GM10248 (cell line): ENCODE measurements at regions not wholly inside any gene's neighbourhood (a gene's known extent, or its start where the extent isn't known, plus 50 kb on each side); places are given as distances from the start of the nearest gene placed in this dataset.

Experiments
- CTCF ChIA-PET: fragments of 300-600 bp; sonication (Branson Sonifier 250); formaldehyde crosslinking; extraction: SDS; loops from one replicate; lab custom pipeline; 2021; ENCODE audit warnings: antibody characterized with exemption; lab: Yijun Ruan, JAX
- POLR2A ChIA-PET: fragments of 350-650 bp; sonication (Branson Sonifier 250); formaldehyde crosslinking; extraction: SDS; loops from one replicate; lab custom pipeline; 2020; ENCODE audit warnings: antibody characterized with exemption; lab: Yijun Ruan, JAX
- DNase-seq: peaks from one replicate; pipeline ENCODE4 v3.0.0; 2012; ENCODE audit errors: extremely low spot score
- CTCF ChIP-seq: IDR thresholded peaks from 2 replicates; pipeline ENCODE4 v1.5.1; 2012; ENCODE audit warnings: mild to moderate bottlenecking, low read depth; ENCODE audit errors: extremely low read depth, missing control alignments, control extremely low read depth

- DNase-seq = no peak
- TF ChIP-seq CTCF = no peak
- CTCF ChIA-PET = no interaction called here
- POLR2A ChIA-PET = no interaction called here
These were observed 101.8 kb upstream of the CDH13 start for GRCh38 chr16:82524976-82525375.

GRCh38 chr16:82523815-82524214, 103.0 kb upstream of the CDH13 start:
- CTCF ChIA-PET = no interaction called here
- TF ChIP-seq CTCF = no peak
- POLR2A ChIA-PET = no interaction called here
- DNase-seq = no peak

- DNase-seq = no peak
These were observed 104.7 kb upstream of the CDH13 start for GRCh38 chr16:82522026-82522425.

GRCh38 chr16:82518811-82519210, 108.0 kb upstream of the CDH13 start:
- POLR2A ChIA-PET = interaction anchor here (0.6 kb wide), 1 partner anchor 1088 kb away, joined by 4 read pairs; no protein-coding TSS in a partner anchor
- DNase-seq = no peak
- CTCF ChIA-PET = interaction anchor here (1.0 to 2.5 kb wide), 4 partner anchors 10 to 63 kb away, joined by 3 to 9 read pairs (median 4); no protein-coding TSS in a partner anchor
- TF ChIP-seq CTCF = no peak

More at GRCh38 chr16:82522026-82522425, 104.7 kb upstream of the CDH13 start:
- POLR2A ChIA-PET = no interaction called here
- CTCF ChIA-PET = no interaction called here
- TF ChIP-seq CTCF = no peak

- DNase-seq = no peak
- TF ChIP-seq CTCF = no peak
- ChIA-PET POLR2A (no interaction called here), CTCF (no interaction called here)
These were observed 112.5 kb upstream of the CDH13 start for GRCh38 chr16:82514262-82514661.

- ChIA-PET POLR2A (no interaction called here), CTCF (no interaction called here)
- TF ChIP-seq CTCF = no peak
- DNase-seq = no peak
These were observed 115.9 kb upstream of the CDH13 start for GRCh38 chr16:82510789-82511305.
